Osteoblast (primary cell): ENCODE measurements at regions not wholly inside any gene's neighbourhood (a gene's known extent, or its start where the extent isn't known, plus 50 kb on each side); places are given as distances from the start of the nearest gene placed in this dataset.

Source experiments
- DNase-seq: peaks from one replicate; pipeline ENCODE4 v3.0.0; 2011; ENCODE audit warnings: low spot score, mixed read lengths; ENCODE audit not compliant: insufficient read length; ENCODE audit errors: missing footprints
- H2AFZ ChIP-seq: 2 replicates; pipeline ENCODE4 v1.6.0; 2011; ENCODE audit warnings: mild to moderate bottlenecking, low read length
- H3K27ac ChIP-seq: 2 replicates; pipeline ENCODE4 v1.5.1; 2011; ENCODE audit warnings: mild to moderate bottlenecking, low read depth, low read length, moderate library complexity
- H3K27me3 ChIP-seq: 2 replicates; pipeline ENCODE4 v1.6.0; 2012; ENCODE audit warnings: mild to moderate bottlenecking, control low read depth, inconsistent platforms, low read length, moderate library complexity; ENCODE audit not compliant: insufficient read depth
- H3K36me3 ChIP-seq: 2 replicates; pipeline ENCODE4 v1.5.1; 2011; ENCODE audit warnings: mild to moderate bottlenecking, low read length, control low read depth, moderate library complexity; ENCODE audit not compliant: insufficient read depth
- H3K4me1 ChIP-seq: 2 replicates; pipeline ENCODE4 v1.5.1; 2011; ENCODE audit warnings: mild to moderate bottlenecking, low read length, control low read depth, moderate library complexity; ENCODE audit not compliant: insufficient read depth
- H3K4me2 ChIP-seq: 2 replicates; pipeline ENCODE4 v1.6.0; 2011; ENCODE audit warnings: mild to moderate bottlenecking, low read length; ENCODE audit not compliant: insufficient read depth
- H3K4me3 ChIP-seq: fragments of 200-600 bp; sonication (generic); 3 replicates; pipeline ENCODE4 v1.5.1; 2012; ENCODE audit warnings: mild to moderate bottlenecking, low read length, inconsistent platforms; ENCODE audit not compliant: insufficient read depth
- H3K79me2 ChIP-seq: 2 replicates; pipeline ENCODE4 v1.6.0; 2012; ENCODE audit warnings: mild to moderate bottlenecking, low read length, control low read depth, inconsistent platforms; ENCODE audit not compliant: insufficient read depth
- H3K9me3 ChIP-seq: 2 replicates; pipeline ENCODE4 v1.5.1; 2011; ENCODE audit warnings: low read depth, low read length, control low read depth
- H4K20me1 ChIP-seq: 2 replicates; pipeline ENCODE4 v1.6.0; 2012; ENCODE audit warnings: mild to moderate bottlenecking, low read length, control low read depth; ENCODE audit not compliant: insufficient read depth
- CTCF ChIP-seq: IDR thresholded peaks from 2 replicates; pipeline ENCODE4 v1.5.1; 2011; ENCODE audit warnings: mild to moderate bottlenecking, low read depth, low read length, moderate library complexity; ENCODE audit errors: extremely low read depth

GRCh38 chr7:83857691-83858090, 208.8 kb upstream of the SEMA3E start:
- Histone ChIP-seq H3K27ac (no peak overlapping the region), H3K4me1 (no peaks in the 10 kb centered on the region), H2AFZ (no peak overlapping the region), H3K4me2 (no peak overlapping the region), H4K20me1 (no peaks in the 10 kb centered on the region), H3K9me3 (no peaks in the 10 kb centered on the region), H3K36me3 (no peaks in the 10 kb centered on the region), H3K27me3 (no peaks in the 10 kb centered on the region), H3K4me3 (no peak overlapping the region), H3K79me2 (no peaks in the 10 kb centered on the region)
- TF ChIP-seq CTCF: no peak
- DNase-seq: no peak

GRCh38 chr7:83856094-83856493, 207.2 kb upstream of the SEMA3E start:
- Histone ChIP-seq H3K27me3 (no peaks in the 10 kb centered on the region), H3K79me2 (no peaks in the 10 kb centered on the region), H3K4me2 (no peak overlapping the region), H2AFZ (no peak overlapping the region), H3K36me3 (no peaks in the 10 kb centered on the region), H3K27ac (no peak overlapping the region), H3K4me3 (no peak overlapping the region), H4K20me1 (no peaks in the 10 kb centered on the region), H3K9me3 (no peaks in the 10 kb centered on the region), H3K4me1 (no peaks in the 10 kb centered on the region)
- no peak for DNase-seq
- no peak for TF ChIP-seq CTCF

GRCh38 chr7:83852136-83852535, 203.2 kb upstream of the SEMA3E start:
- TF ChIP-seq CTCF: no peak
- no peak for DNase-seq
- H3K27me3 ChIP-seq: no peaks in the 10 kb centered on the region
- H3K4me2 ChIP-seq: no peak overlapping the region
- H3K4me1 ChIP-seq: no peaks in the 10 kb centered on the region
- no peaks in the 10 kb centered on the region for H4K20me1 ChIP-seq
- H3K79me2 ChIP-seq: no peaks in the 10 kb centered on the region
- no peaks in the 10 kb centered on the region for H3K9me3 ChIP-seq
- no peaks in the 10 kb centered on the region for H3K36me3 ChIP-seq
- H3K27ac ChIP-seq: no peak overlapping the region
- no peak overlapping the region for H3K4me3 ChIP-seq
- H2AFZ ChIP-seq: no peak overlapping the region

GRCh38 chr7:83851551-83851950, 202.6 kb upstream of the SEMA3E start:
- Histone ChIP-seq H3K27ac (no peak overlapping the region), H3K79me2 (no peaks in the 10 kb centered on the region), H3K4me1 (no peaks in the 10 kb centered on the region), H3K4me2 (no peak overlapping the region), H3K27me3 (no peaks in the 10 kb centered on the region), H3K9me3 (no peaks in the 10 kb centered on the region), H4K20me1 (no peaks in the 10 kb centered on the region), H3K4me3 (no peak overlapping the region), H3K36me3 (no peaks in the 10 kb centered on the region), H2AFZ (no peak overlapping the region)
- no peak for TF ChIP-seq CTCF
- no peak for DNase-seq
